HG02943 (cell line): ENCODE measurements at regions not wholly inside any gene's neighbourhood (a gene's known extent, or its start where the extent isn't known, plus 50 kb on each side); places are given as distances from the start of the nearest gene placed in this dataset.

Experiments used
- ATAC-seq: cut with Tn5 transposase; IDR thresholded peaks from one replicate; pipeline ENCODE4 v1.9.1; 2021; ENCODE audit warnings: mild to moderate bottlenecking, low read depth, moderate library complexity; ENCODE audit not compliant: unreplicated experiment

DNA sequence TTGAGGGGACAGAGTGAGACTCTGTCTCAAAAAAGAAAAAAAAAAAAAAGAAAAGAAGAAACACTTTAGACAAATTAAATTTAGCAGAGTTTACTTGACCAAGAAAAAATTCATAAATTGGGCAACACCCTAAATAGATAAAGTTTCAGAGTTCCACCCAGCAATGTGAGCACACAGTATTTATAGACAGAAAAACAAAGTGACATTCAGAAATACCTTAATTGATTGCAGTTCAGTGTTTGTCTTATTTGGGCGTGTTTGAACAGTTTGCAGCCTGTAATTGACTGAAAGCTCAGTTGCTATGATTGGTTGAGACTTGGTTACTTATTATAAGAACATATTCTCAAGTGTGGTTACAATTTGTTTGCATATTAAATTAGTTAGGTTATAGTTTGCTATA is 603.5 kb upstream of the NEGR1 start:
- no peak for ATAC-seq

DNA sequence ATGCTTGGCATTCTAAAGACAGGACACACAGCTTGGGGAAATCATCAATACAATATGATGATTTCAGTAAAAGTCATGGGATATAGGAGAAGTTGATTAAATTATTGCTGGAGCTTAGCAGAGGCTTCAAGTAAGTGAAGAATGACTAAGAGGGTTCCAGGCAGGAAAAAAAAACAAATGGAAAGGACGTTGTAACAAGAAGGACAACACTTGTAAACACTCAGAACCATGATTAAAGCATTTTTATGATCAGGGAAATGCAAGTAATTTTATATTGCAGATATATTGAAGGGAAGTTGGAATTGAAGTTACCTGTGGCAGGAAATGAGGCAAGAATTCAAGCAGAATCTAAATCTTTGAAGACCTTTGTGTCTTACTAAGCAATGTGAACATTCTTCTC is 602.7 kb upstream of the NEGR1 start:
- ATAC-seq = no peak

DNA sequence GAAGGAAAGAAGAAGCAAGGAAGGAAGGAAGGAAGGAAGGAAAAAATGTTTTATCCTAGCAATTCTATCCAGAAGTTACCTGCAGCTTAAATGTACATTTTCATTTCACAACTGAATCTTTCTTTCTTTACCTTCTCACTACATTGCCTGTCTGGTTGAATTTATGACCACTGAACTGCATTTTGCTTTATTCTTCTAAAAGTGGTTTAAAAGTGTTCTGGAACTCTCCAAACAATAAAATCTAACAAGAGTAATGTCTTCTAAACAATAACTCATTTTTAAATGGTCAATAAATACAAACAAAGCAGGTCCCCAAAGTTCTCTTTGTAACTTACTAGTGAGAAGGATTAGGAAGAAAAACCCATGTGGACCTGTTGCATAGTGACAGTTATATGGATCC is 587.5 kb upstream of the NEGR1 start:
- no peak for ATAC-seq

DNA sequence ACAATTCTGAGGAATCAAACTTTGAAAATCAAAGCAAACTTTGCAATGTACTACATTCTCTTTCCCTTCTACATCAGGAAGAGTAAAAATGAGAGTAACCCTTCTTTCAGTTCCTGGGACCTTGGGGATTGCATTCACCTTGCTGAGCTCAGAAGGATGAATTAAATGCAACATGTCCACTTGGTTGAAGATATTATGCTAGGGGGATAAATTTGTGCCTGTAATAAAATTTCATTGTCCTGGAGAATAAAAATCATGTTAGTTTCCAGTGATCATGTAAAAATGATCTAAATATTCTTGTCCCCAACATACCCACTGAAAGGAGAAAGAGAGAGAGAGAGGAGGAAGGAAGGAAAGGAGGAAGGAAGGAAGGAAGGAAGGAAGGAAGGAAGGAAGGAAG is 587.1 kb upstream of the NEGR1 start:
- ATAC-seq = no peak

DNA sequence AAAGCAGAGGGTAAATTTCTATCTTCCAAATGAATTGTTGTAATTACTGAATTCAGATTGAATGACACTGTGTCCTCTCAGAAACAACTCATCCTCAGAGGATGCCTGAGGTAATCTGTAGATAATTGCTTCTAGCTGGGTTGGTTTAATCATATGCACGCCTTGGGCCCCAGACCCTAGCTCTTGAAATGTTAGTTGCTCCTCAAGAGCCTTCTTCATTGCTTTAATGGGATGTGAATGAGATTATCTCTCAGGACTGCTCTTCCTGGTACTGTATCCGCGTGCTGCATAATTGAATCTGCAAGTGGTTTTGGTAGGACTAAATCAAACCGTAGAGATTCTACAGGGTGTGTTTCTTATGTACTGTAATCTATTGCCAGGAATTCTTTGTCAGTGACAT is 569.3 kb upstream of the NEGR1 start:
- no peak for ATAC-seq

DNA sequence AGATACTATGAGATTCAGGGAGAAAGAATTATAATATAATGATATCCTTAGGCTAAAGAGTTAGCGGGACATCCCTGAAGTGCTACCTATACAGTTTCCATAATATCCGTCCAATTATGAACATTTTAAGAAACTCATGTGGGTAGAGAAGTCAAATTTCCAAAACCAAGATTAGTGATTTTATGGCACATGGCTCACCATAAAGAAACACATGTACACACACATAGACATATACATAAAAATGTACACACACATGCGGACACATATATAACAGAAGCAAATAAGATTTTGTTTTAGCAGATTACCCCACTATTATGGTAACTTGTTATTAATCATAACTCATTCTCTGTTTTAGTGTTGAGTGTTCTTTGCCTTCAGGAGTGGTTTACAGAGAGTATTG is 566.7 kb upstream of the NEGR1 start:
- no peak for ATAC-seq

DNA sequence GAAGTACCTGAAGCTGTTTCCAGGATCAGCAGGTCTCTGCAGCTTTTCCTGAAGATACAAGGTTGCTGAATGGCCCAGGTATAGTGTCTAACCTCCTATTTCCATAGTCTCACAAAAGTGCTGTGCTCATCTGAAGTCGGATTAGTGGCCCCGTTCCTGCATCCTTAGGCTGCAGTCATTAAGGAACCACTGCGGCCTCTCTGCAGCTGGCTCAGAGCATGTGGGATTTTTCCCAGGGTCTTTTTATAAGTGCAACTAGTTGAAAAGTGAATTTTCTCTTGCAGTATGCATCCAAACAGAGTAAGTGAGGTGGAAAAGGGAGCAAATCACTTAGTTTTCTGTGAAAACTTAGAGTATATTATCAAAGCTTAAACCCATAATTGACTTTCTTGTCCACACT is 565.3 kb upstream of the NEGR1 start:
- ATAC-seq = no peak

DNA sequence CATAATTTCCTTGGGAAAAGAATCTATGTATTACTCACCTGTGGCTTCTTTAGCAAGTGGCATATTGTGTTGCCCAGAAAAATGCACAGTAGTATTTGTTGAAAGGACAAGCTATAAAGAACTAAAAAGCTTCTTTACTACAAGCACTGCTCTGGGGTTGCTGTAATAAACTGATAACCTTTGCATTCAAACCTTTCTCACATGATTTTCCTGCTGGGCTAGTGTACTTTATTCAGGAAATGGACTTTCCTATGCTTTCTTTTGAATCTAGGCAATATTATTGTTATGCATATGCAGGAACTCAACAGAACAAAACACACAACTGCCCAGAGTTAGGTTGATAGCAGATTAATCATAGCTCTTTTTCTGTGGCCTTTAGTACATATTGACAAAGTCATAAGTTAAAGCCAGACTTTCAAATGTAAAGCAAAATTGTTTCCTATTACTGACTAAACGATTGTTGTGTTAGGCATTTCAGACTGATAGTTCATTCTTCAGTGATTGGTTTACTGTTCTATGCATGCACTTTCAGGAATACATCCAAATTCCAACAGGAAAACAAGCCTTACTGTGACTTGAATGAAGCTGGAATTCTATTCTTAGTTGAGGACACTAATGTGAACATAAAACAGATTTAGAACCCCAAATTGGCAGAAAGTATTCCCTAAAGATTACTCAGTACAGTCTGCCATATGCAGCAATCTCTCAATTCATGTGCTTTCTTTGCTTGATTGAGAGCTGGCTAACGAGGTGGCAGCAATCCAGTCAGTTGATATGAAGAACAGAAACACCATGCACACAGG is 564.3 kb upstream of the NEGR1 start:
- ATAC-seq = no peak

DNA sequence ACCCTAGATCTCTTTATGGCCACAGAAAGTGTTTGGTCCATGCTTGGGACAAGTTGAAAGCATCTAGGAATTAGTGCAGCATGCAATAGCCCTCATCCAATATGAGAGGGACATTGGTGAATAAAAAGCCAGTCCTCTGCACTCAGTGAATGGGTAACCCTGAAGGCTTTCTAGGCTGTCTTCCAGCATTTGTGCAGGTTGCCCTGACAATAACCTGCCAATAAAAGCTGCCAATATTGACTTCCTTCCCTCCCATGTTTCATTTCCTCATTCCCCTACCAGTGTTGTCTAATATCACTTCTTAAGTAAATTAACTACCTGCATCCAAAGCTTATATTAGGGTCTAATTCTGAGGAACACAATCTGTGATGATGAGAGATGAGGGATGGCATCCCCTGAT is 563.6 kb upstream of the NEGR1 start:
- no peak for ATAC-seq

DNA sequence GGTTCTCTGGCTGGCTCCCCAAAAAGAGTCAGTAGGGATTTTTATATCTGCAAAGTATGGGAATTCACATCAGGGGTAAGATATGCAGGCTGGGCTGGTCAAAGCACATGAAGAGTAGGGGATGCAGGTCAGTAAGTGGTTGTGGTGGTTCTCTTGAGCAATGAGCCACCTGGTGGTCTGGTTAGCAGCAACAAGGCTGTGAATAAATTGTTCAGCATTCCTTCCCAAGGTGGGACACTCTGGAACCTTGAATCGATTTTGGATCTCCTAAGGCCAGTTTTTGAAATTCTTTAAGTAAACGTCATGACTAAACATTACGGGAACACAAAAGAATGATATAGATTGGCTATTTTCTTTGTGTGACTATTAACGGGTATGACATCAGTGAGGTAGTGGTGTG is 563.0 kb upstream of the NEGR1 start:
- ATAC-seq = no peak

DNA sequence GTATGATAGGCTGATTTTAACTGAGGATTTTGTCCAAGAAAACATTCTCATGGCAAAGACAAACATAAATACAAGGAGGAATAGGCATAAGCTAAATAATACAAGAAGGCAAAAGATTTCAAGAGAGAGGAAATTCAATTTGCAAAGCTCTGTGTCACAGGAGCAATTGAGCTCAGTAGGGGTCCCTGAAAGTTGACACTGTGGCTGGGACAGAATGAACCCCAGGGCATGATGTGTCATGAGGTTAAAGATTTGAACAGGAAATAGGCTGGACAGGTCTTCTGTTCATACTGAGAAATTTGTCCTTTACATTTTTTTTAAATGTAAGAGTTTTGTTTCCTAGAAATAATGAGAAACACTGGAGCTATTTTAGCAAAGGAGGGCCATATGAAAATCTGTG is 555.4 kb upstream of the NEGR1 start:
- ATAC-seq = no peak

DNA sequence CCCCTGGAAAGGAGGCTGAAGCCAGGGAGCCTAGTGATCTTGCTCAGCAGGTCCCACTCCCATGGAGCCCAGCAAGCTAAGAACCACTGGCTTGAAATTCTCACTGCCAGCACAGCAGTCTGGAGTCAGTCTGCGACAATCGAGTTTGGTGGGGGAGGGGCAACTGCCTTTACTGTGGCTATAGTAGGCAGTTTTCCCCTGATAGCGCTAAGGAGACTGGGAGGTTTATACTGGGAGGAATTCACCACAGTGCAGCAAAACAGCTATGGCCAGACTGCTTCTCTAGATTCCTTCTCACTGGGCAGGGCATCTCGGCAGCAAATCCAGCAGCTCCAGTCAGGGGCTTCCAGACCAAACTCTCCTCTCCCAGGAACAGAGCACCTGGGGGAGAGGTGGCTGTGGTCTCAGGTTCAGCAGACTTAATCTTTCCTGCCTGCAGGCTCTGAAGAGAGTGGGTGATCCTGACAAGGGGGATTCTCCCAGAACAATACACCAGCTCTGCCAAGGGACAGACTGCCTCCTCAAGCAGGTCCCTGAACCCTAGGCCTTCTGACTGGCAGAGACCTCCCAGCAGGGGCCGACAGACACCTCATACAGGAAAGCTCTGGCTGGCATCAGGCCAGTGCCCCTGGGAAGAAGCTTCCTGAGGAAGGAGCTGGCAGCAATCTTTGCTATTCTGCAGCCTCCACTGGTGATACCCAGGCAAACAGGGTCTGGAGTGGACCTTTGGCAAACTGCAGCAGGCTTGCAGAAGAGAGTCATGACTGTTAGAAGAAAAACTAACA is 548.5 kb upstream of the NEGR1 start:
- ATAC-seq = no peak

DNA sequence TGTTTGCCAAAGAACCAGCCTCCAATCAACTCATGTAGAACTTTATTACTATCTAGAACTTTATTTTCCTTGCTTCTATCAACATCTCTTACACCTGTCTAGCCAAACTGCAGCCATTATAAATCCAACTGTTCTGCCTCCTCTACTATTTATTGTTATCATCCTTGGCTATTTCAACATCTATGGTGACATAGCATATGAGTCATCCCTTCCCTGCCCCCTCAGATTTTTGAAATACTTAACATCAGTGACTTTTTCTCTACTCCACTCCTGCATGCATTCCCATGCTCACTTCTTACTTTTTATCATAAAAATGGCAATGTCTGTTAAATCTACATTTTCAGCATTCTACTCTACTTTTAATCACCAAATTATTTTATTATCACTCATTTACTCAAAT is 544.9 kb upstream of the NEGR1 start:
- no peak for ATAC-seq

DNA sequence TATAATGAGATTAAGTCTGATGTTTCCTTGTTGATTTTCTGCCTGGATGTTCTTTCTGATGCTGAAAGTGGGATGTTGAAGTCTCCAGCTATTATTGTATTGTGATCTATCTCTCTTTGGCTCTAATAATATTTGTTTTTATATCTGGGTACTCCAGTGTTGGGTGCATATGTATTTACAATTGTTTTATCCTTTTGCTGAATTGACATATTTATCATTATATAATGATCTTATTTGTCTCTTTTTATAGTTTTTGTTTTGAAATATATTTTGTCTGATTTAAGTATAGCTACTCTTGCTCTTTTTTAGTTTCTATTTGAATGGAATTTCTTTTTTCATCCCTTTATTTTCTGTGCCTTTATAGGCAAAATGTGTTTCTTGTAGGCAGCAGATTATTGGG is 522.2 kb upstream of the NEGR1 start:
- ATAC-seq = no peak

DNA sequence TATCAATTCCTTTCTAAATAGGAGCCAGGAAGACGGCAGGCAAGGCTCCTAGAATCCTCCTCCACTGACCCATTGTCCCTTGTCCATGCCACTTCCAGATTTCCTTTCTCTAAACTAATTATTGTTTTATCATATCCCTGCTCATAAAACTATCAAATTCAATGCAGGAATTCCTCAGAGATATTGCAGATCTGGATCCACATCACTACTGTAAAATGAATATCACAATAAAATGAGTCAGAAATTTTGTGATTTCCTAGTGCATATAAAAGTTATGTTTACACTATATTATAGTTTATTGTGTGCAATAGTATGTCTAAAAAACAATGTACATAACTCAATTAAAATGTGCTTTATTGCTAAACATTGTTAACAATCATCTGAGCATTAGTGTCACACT is 498.7 kb upstream of the NEGR1 start:
- no peak for ATAC-seq

DNA sequence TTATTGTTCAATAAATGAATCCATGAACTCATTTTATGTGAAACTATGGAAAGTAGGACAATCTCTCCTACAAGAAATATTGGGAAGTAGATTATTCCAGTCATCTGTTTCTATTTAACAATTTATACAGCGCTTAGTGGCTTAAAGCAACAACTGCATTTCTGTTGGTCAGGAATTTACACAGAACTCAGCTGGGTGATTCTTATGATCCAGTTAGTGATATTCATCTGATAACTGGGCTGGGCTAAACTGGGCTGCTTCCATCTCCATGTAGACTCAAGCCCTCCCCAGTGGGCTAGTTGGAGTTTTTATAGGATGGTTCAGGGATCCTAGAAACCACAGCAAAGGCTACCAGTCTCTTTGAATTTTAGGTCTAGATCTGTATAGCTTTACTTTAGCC is 497.9 kb upstream of the NEGR1 start:
- ATAC-seq = no peak

DNA sequence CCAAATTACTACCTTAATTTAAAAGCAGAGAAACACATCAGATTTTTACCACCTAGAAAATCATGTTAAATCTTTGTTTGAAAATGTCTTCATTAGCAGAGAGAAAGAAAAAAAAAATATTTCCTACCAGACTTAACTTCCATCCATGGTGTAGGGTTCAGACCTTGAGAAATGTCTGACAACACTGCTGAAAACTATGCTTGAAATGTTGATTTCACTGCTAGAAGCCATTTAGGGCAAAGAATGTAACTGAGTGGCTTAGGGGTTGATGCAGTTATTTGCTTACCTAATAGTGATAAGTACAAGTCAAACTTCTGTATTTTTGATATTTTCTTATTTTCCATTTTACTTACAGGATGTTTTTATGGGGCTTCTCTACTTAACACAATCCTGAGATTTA is 495.6 kb upstream of the NEGR1 start:
- ATAC-seq = no peak

DNA sequence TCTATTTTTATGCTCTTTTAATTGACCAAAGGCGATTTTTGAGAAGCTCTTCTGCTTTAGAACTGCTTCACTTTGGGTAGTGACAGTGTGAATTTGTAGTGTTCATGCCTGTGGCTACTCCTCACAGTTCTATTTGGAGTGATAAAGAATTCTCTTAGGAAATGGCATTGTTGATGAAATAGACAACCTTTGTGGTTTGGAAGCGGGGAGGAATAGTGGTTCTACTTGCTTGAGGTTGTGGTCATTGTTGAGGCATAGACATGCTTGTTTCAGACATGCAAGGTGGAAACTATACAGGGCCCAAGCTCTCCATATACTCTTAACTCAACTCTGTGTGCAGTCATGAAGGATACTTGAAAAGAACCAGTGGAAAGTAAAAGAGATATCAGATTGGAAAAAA is 481.1 kb upstream of the NEGR1 start:
- ATAC-seq = no peak

DNA sequence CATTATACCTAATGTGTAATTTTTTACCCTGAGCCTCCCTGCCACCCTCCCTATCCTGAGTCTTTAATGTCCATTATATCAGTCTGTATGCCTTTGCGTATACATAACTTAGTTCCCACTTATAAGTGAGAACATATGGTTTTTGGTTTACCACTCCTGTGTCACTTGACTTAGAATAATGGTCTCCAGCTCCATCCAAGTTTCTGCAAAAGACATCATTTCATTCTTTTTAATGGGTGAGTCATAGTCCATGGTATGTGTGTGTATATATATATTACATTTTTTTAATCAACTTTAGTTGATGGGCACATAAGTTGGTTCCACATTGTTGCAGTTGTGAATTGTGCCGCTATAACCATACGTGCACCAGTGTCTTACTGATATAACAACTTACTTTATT is 477.1 kb upstream of the NEGR1 start:
- ATAC-seq = no peak

DNA sequence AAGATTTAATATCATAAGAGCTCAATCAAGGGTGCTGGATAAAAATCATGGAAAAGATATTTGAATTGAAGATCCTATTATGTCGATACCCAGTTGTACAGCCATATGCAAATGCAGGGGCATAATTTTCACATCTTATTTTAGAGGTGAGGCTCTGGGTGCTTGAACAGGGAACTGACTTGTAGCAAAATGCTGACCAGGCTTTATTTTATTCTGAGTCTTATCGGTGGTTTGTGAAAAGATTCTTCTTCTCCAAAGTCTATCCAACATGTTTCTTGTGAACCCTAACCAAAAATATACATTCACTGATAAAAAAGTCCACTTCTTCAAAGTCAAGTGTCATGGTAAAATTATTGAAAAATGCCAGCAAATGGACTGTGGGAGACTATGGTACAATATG is 475.5 kb upstream of the NEGR1 start:
- no peak for ATAC-seq

DNA sequence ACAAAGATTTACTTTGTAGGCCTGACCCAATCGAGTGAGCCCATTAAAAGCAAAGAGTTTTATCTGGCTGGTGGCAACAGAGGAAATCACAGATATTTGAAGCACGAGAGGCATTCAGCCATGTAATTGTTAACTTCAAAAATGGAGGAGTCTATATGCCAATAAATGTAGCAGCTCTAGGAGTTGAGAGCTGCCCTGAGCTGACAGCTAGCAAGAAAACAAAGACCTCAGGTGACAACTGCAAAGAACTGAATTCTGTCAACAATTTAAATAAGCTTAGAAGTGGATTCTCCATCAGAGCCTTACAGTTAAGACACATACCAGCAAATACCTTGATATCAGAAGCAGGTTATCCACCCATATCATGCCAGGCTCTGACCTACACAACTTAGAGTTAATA is 463.1 kb upstream of the NEGR1 start:
- ATAC-seq = no peak

DNA sequence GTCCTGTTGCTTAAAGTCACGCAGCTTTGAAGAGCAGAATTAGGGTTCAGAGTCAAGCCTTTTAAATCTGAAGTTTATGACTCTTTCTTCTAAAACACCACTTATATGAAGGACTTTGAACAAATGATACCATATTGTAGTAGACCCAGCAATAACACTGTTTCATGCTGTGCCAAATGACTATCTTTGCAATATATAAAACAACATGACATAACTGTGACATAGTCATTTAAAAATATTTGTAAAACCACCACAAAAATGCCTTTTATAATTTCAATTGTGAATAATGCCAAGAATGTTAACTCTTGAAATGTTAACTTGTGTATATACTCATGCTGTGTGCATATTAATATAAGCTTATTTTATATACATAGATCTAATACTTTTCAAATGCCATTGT is 452.1 kb upstream of the NEGR1 start:
- no peak for ATAC-seq
